NB4 (cell line): ENCODE measurements at regions not wholly inside any gene's neighbourhood (a gene's known extent, or its start where the extent isn't known, plus 50 kb on each side); places are given as distances from the start of the nearest gene placed in this dataset.

Source experiments
- MAX ChIP-seq: IDR thresholded peaks from 2 replicates; pipeline ENCODE4 v1.6.1; 2011; ENCODE audit warnings: low read depth, low read length
- MYC ChIP-seq: IDR thresholded peaks from 2 replicates; pipeline ENCODE4 v1.6.1; 2011; ENCODE audit warnings: low read depth, low read length
- POLR2A ChIP-seq: IDR thresholded peaks from 2 replicates; pipeline ENCODE4 v1.6.1; 2011; ENCODE audit warnings: mild to moderate bottlenecking; ENCODE audit not compliant: insufficient read length; ENCODE audit errors: extremely low read depth
- TF ChIP-seq, protein P1 (sequence below): IDR thresholded peaks from one replicate; pipeline ENCODE4 v1.5.1; 2012; ENCODE audit warnings: low read depth, low read length

DNA sequence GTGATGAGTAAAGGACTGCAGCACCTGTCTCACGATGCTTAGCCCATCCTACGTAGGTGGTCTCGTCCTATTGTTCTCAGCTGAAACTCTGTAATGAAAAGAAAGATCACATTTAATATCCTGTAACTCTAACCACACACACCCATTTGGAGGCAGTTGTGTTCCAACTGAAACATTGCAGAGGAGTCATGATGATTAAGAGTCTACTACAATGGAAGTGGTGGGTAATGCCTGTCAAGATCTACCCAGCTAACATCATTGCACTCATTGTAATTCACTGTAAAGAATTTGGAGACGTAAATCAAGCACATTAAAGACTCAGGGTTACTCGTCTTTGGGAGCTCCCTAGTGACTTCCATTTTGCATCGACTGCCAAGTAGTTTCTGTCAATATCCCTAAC, 106.0 kb upstream of the PTPN3 start:
- no peak for TF ChIP-seq POLR2A
- TF ChIP-seq, protein P1, sequence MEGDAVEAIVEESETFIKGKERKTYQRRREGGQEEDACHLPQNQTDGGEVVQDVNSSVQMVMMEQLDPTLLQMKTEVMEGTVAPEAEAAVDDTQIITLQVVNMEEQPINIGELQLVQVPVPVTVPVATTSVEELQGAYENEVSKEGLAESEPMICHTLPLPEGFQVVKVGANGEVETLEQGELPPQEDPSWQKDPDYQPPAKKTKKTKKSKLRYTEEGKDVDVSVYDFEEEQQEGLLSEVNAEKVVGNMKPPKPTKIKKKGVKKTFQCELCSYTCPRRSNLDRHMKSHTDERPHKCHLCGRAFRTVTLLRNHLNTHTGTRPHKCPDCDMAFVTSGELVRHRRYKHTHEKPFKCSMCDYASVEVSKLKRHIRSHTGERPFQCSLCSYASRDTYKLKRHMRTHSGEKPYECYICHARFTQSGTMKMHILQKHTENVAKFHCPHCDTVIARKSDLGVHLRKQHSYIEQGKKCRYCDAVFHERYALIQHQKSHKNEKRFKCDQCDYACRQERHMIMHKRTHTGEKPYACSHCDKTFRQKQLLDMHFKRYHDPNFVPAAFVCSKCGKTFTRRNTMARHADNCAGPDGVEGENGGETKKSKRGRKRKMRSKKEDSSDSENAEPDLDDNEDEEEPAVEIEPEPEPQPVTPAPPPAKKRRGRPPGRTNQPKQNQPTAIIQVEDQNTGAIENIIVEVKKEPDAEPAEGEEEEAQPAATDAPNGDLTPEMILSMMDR, result no peak
- no peak for TF ChIP-seq MAX
- TF ChIP-seq MYC, result no peak
